ENCODE measurements at regions not wholly inside any gene's neighbourhood (a gene's known extent, or its start where the extent isn't known, plus 50 kb on each side); places are given as distances from the start of the nearest gene placed in this dataset.
A peak's percentile ranks its signal among the peaks of the same experiment; 100 is the strongest.

- Histone ChIP-seq H3K4me1 (ENCODE audit: control insufficient read depth, insufficient read depth, low read length) (no peaks in the 10 kb centered on the region), H3K27me3 (ENCODE audit: control insufficient read depth, insufficient read depth, low read length) (no peaks in the 10 kb centered on the region), H3K4me3 (ENCODE audit: low read length) (no peak overlapping the region), H3K36me3 (ENCODE audit: control insufficient read depth, insufficient read depth, low read length) (no peaks in the 10 kb centered on the region), H3K9me3 (replicated peaks; ENCODE audit: control insufficient read depth, low read depth, low read length) (peaks cover 8% of the 10 kb centered on the region), H3K27ac (ENCODE audit: low read length) (no peak overlapping the region)
- no peak for DNase-seq
Observed at GRCh38 chr4:126419266-126419665, 1104.5 kb downstream of the FAT4 start.

GRCh38 chr4:126427853-126428252 lies 1113.1 kb downstream of the FAT4 start:
- no peak overlapping the region for H3K27ac ChIP-seq (ENCODE audit: low read length)
- H3K4me1 ChIP-seq (ENCODE audit: control insufficient read depth, insufficient read depth, low read length), result no peaks in the 10 kb centered on the region
- WGBS (ENCODE audit: insufficient coverage), result no CpG with 5 or more reads among the region's 4 CpGs
- H3K27me3 ChIP-seq (ENCODE audit: control insufficient read depth, insufficient read depth, low read length), result no peaks in the 10 kb centered on the region
- H3K36me3 ChIP-seq (ENCODE audit: control insufficient read depth, insufficient read depth, low read length), result no peaks in the 10 kb centered on the region
- no peak overlapping the region for H3K4me3 ChIP-seq (ENCODE audit: low read length)
- no peaks in the 10 kb centered on the region for H3K9me3 ChIP-seq (replicated peaks; ENCODE audit: control insufficient read depth, low read depth, low read length)
- DNase-seq, result no peak

- no peak overlapping the region for H3K4me3 ChIP-seq (ENCODE audit: low read length)
- H3K36me3 ChIP-seq (ENCODE audit: control insufficient read depth, insufficient read depth, low read length), result no peaks in the 10 kb centered on the region
- 100% methylated on average over 2 of the region's 6 CpGs for WGBS (ENCODE audit: insufficient coverage)
- no peaks in the 10 kb centered on the region for H3K27me3 ChIP-seq (ENCODE audit: control insufficient read depth, insufficient read depth, low read length)
- no peak for DNase-seq
- no peaks in the 10 kb centered on the region for H3K9me3 ChIP-seq (replicated peaks; ENCODE audit: control insufficient read depth, low read depth, low read length)
- no peak overlapping the region for H3K27ac ChIP-seq (ENCODE audit: low read length)
- H3K4me1 ChIP-seq (ENCODE audit: control insufficient read depth, insufficient read depth, low read length), result no peaks in the 10 kb centered on the region
Observed at GRCh38 chr4:126431049-126431448, 1116.3 kb downstream of the FAT4 start.

- DNase-seq, result peak; percentile 76
- Histone ChIP-seq H3K27me3 (ENCODE audit: control insufficient read depth, insufficient read depth, low read length) (no peaks in the 10 kb centered on the region), H3K27ac (ENCODE audit: low read length) (peak overlapping the region; percentile 55), H3K36me3 (ENCODE audit: control insufficient read depth, insufficient read depth, low read length) (no peaks in the 10 kb centered on the region), H3K4me3 (ENCODE audit: low read length) (no peak overlapping the region), H3K9me3 (replicated peaks; ENCODE audit: control insufficient read depth, low read depth, low read length) (no peaks in the 10 kb centered on the region), H3K4me1 (ENCODE audit: control insufficient read depth, insufficient read depth, low read length) (no peaks in the 10 kb centered on the region)
- no CpG with 5 or more reads among the region's 2 CpGs for WGBS (ENCODE audit: insufficient coverage)
Observed at GRCh38 chr4:126435491-126435890, 1120.7 kb downstream of the FAT4 start.

DNA sequence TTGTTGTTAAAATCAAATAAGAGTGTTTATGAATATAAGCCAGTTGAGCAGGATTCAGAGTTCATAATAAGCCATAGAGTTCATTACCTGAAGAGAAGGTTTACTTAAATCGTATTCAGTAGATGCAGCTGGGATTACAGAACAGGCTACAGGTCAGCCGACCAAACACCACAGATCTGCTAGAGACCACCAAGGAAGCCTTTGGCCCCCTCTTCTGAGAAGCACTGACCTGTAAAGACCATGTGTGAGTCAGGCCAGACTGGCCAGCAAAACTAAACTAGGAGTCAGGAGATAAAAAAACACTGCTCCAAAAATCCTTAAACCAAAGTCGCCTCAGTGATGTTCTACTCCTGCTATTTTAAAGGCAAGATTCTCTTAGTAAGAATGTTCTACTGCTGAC lies 1125.5 kb downstream of the FAT4 start:
- Histone ChIP-seq H3K27me3 (ENCODE audit: control insufficient read depth, insufficient read depth, low read length) (no peaks in the 10 kb centered on the region), H3K4me1 (ENCODE audit: control insufficient read depth, insufficient read depth, low read length) (no peaks in the 10 kb centered on the region), H3K36me3 (ENCODE audit: control insufficient read depth, insufficient read depth, low read length) (no peaks in the 10 kb centered on the region), H3K4me3 (ENCODE audit: low read length) (no peak overlapping the region), H3K9me3 (replicated peaks; ENCODE audit: control insufficient read depth, low read depth, low read length) (no peaks in the 10 kb centered on the region), H3K27ac (ENCODE audit: low read length) (no peak overlapping the region)
- 40% methylated on average over 1 of the region's 3 CpGs for WGBS (ENCODE audit: insufficient coverage)
- no peak for DNase-seq

GRCh38 chr4:126441173-126442035 lies 1126.6 kb downstream of the FAT4 start:
- Histone ChIP-seq H3K36me3 (ENCODE audit: control insufficient read depth, insufficient read depth, low read length) (no peaks in the 10 kb centered on the region), H3K9me3 (replicated peaks; ENCODE audit: control insufficient read depth, low read depth, low read length) (no peaks in the 10 kb centered on the region), H3K27me3 (ENCODE audit: control insufficient read depth, insufficient read depth, low read length) (no peaks in the 10 kb centered on the region), H3K4me3 (ENCODE audit: low read length) (no peak overlapping the region), H3K27ac (ENCODE audit: low read length) (no peak overlapping the region), H3K4me1 (ENCODE audit: control insufficient read depth, insufficient read depth, low read length) (no peaks in the 10 kb centered on the region)
- DNase-seq, result peak; percentile 11
- WGBS (ENCODE audit: insufficient coverage), result 63% methylated on average over 2 of the region's 4 CpGs

GRCh38 chr4:126445596-126445995 lies 1130.8 kb downstream of the FAT4 start:
- no peaks in the 10 kb centered on the region for H3K36me3 ChIP-seq (ENCODE audit: control insufficient read depth, insufficient read depth, low read length)
- no peaks in the 10 kb centered on the region for H3K9me3 ChIP-seq (replicated peaks; ENCODE audit: control insufficient read depth, low read depth, low read length)
- no peak overlapping the region for H3K4me3 ChIP-seq (ENCODE audit: low read length)
- DNase-seq, result peak; percentile 42
- no peaks in the 10 kb centered on the region for H3K27me3 ChIP-seq (ENCODE audit: control insufficient read depth, insufficient read depth, low read length)
- no peak overlapping the region for H3K27ac ChIP-seq (ENCODE audit: low read length)
- WGBS (ENCODE audit: insufficient coverage), result no CpG with 5 or more reads among the region's 1 CpG
- H3K4me1 ChIP-seq (ENCODE audit: control insufficient read depth, insufficient read depth, low read length), result no peaks in the 10 kb centered on the region

DNA sequence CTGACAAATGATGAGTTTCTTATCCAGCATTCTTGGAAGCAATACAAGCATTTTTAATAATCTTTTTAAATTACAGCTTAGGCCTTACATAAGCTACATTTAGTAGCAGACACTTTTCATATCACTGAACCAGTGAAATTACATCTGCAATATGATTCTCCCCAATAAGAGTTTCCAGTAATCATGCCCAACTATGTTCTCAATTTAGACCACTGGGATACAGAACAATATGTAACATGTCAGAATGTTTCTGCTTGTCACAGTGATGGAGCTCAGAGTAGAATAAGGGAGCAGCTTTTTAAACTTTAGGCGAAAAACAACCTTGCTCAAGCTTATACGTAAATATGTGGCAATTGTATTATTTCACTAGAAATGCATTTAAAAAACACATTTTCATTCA lies 1132.2 kb downstream of the FAT4 start:
- H3K4me1 ChIP-seq (ENCODE audit: control insufficient read depth, insufficient read depth, low read length), result no peaks in the 10 kb centered on the region
- peak; percentile 69 for DNase-seq
- WGBS (ENCODE audit: insufficient coverage), result no CpG with 5 or more reads among the region's 2 CpGs
- no peak overlapping the region for H3K4me3 ChIP-seq (ENCODE audit: low read length)
- H3K27ac ChIP-seq (ENCODE audit: low read length), result no peak overlapping the region
- H3K36me3 ChIP-seq (ENCODE audit: control insufficient read depth, insufficient read depth, low read length), result no peaks in the 10 kb centered on the region
- H3K27me3 ChIP-seq (ENCODE audit: control insufficient read depth, insufficient read depth, low read length), result no peaks in the 10 kb centered on the region
- H3K9me3 ChIP-seq (replicated peaks; ENCODE audit: control insufficient read depth, low read depth, low read length), result no peaks in the 10 kb centered on the region

DNA sequence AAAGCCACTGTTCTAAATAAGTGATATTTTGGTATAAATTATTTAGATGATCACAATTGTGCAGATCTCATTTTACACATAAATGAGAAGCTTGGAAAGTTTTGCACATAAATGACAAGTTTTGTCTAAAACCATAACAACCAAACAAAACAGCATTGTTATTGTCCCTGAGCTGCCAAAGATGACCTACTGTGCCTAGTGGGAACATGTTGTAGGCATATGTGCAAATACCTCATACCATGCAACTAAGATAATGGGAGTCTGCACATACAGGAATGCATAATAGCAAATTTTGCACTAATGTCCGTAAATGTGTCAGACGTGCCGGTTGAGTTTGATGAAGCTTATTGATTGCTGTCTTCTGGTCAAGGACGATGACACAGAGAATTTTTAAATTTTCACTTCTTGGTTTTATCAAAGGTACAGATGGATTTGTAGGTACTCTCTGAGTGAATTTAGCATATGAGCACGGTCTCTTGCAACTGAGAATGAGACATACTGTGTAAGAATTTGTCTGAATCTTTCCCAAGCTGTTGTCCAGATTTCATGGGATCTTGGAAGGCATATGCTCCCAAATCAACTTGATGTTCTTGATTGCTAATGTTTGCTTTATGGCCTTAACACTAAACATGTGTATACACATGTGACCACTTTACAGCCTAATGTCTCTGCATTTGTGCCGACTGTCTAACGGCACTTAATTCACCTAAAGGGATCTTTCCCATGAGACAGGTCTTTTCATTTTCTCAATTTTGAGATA lies 1133.5 kb downstream of the FAT4 start:
- WGBS (ENCODE audit: insufficient coverage), result 65% methylated on average over 4 of the region's 7 CpGs
- Histone ChIP-seq H3K4me3 (ENCODE audit: low read length) (no peak overlapping the region), H3K27ac (ENCODE audit: low read length) (peak overlapping the region; percentile 33), H3K4me1 (ENCODE audit: control insufficient read depth, insufficient read depth, low read length) (no peaks in the 10 kb centered on the region), H3K27me3 (ENCODE audit: control insufficient read depth, insufficient read depth, low read length) (no peaks in the 10 kb centered on the region), H3K36me3 (ENCODE audit: control insufficient read depth, insufficient read depth, low read length) (no peaks in the 10 kb centered on the region), H3K9me3 (replicated peaks; ENCODE audit: control insufficient read depth, low read depth, low read length) (no peaks in the 10 kb centered on the region)
- peak; percentile 93 for DNase-seq

DNA sequence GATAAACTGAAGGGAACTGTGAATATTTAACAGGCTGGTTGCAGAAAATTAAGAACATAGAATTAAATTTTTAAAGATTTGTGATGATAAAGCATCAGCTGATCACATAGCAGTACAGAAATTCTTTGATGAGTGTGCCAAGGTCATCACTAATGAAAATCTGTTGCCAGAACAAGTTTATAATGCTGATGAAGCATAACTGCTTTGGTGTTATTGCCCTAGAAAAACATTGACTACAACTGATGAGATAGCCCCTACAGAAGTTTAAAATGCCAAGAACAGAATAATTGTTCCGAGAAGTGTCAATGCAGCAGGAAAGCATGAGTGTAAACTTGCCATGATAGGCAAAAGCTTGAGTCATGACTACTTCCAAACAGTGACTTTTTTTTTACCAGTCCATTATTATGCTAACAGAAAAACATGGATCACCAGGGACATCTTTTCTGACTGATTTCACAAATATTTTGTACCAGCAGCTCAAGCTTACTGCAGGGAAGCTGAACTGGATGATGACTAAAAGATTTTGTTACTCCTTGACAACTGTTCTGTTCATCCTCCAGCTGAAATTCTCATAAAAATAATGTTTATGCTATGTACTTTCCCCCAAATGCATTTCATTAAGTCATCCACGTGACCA lies 1136.6 kb downstream of the FAT4 start:
- no peak for DNase-seq
- no CpG with 5 or more reads among the region's 2 CpGs for WGBS (ENCODE audit: insufficient coverage)

More for the DNA sequence above, 1136.6 kb downstream of the FAT4 start:
- H3K27ac ChIP-seq (ENCODE audit: low read length), result no peak overlapping the region
- H3K4me1 ChIP-seq (ENCODE audit: control insufficient read depth, insufficient read depth, low read length), result no peaks in the 10 kb centered on the region
- H3K4me3 ChIP-seq (ENCODE audit: low read length), result no peak overlapping the region
- H3K9me3 ChIP-seq (replicated peaks; ENCODE audit: control insufficient read depth, low read depth, low read length), result no peaks in the 10 kb centered on the region
- no peaks in the 10 kb centered on the region for H3K27me3 ChIP-seq (ENCODE audit: control insufficient read depth, insufficient read depth, low read length)
- H3K36me3 ChIP-seq (ENCODE audit: control insufficient read depth, insufficient read depth, low read length), result no peaks in the 10 kb centered on the region
